GM19463 (cell line): ENCODE measurements at regions not wholly inside any gene's neighbourhood (a gene's known extent, or its start where the extent isn't known, plus 50 kb on each side); places are given as distances from the start of the nearest gene placed in this dataset.

Experiments used
- ATAC-seq: cut with Tn5 transposase; IDR thresholded peaks from one replicate; pipeline ENCODE4 v1.9.1; 2021; ENCODE audit warnings: mild to moderate bottlenecking, moderate library complexity; ENCODE audit not compliant: unreplicated experiment

- ATAC-seq, result no peak
Measured at GRCh38 chr16:7185689-7186088, 147.0 kb upstream of the RBFOX1 start.

- no peak for ATAC-seq
Measured at GRCh38 chr16:7185165-7185564, 147.5 kb upstream of the RBFOX1 start.

- no peak for ATAC-seq
Measured at GRCh38 chr16:7183768-7184167, 148.9 kb upstream of the RBFOX1 start.

- no peak for ATAC-seq
Measured at GRCh38 chr16:7182510-7183109, 150.0 kb upstream of the RBFOX1 start.

GRCh38 chr16:7177875-7178274 lies 154.8 kb upstream of the RBFOX1 start:
- no peak for ATAC-seq

GRCh38 chr16:7171151-7171550 lies 161.5 kb upstream of the RBFOX1 start:
- no peak for ATAC-seq

- no peak for ATAC-seq
Measured at GRCh38 chr16:7167626-7168025, 165.0 kb upstream of the RBFOX1 start.

GRCh38 chr16:7161891-7162290 lies 170.8 kb upstream of the RBFOX1 start:
- ATAC-seq, result no peak

GRCh38 chr16:7160093-7160492 lies 172.6 kb upstream of the RBFOX1 start:
- ATAC-seq, result no peak

GRCh38 chr16:7158481-7158880 lies 174.2 kb upstream of the RBFOX1 start:
- no peak for ATAC-seq

- no peak for ATAC-seq
Measured at GRCh38 chr16:7150230-7150629, 182.4 kb upstream of the RBFOX1 start.

GRCh38 chr16:7148606-7149005 lies 184.0 kb upstream of the RBFOX1 start:
- no peak for ATAC-seq

GRCh38 chr16:7140899-7141298 lies 191.7 kb upstream of the RBFOX1 start:
- ATAC-seq, result no peak

GRCh38 chr16:7137560-7138330 lies 194.9 kb upstream of the RBFOX1 start:
- ATAC-seq, result no peak

- no peak for ATAC-seq
Measured at GRCh38 chr16:7132465-7132864, 200.2 kb upstream of the RBFOX1 start.

- no peak for ATAC-seq
Measured at GRCh38 chr16:7124701-7125100, 207.9 kb upstream of the RBFOX1 start.

- ATAC-seq, result no peak
Measured at GRCh38 chr16:7124242-7124641, 208.4 kb upstream of the RBFOX1 start.

GRCh38 chr16:7116734-7117133 lies 215.9 kb upstream of the RBFOX1 start:
- no peak for ATAC-seq

GRCh38 chr16:7115898-7116297 lies 216.7 kb upstream of the RBFOX1 start:
- no peak for ATAC-seq

- no peak for ATAC-seq
Measured at GRCh38 chr16:7113949-7114348, 218.7 kb upstream of the RBFOX1 start.

- ATAC-seq, result no peak
Measured at GRCh38 chr16:7113395-7113794, 219.2 kb upstream of the RBFOX1 start.

GRCh38 chr16:7111265-7111664 lies 221.4 kb upstream of the RBFOX1 start:
- no peak for ATAC-seq

- ATAC-seq, result no peak
Measured at GRCh38 chr16:7107436-7107835, 225.2 kb upstream of the RBFOX1 start.
